ENCODE measurements at regions not wholly inside any gene's neighbourhood (a gene's known extent, or its start where the extent isn't known, plus 50 kb on each side); places are given as distances from the start of the nearest gene placed in this dataset.

GRCh38 chr12:92518071-92518470 lies 184.7 kb upstream of the PLEKHG7 start:
- intact Hi-C loops (cut with DNase I) = no loop called here
- H3K9me3 ChIP-seq = no peaks in the 10 kb centered on the region
- no peak for TF ChIP-seq POLR2A (IDR thresholded peaks at IDR 0.05)
- no peak for TF ChIP-seq CTCF (IDR thresholded peaks at IDR 0.05)
- H3K36me3 ChIP-seq = no peaks in the 10 kb centered on the region
- peaks cover 4 to 10% of the 10 kb centered on the region in 2 donors for H3K4me1 ChIP-seq
- DNase-seq = no peak
- no peak overlapping the region for H3K4me3 ChIP-seq (replicated peaks in 1 of 3)
- no peaks in the 10 kb centered on the region for H3K27me3 ChIP-seq
- H3K27ac ChIP-seq = no peak overlapping the region
- 94 to 96% methylated on average over 4 of the region's 4 CpGs for WGBS, 2 donors

GRCh38 chr12:92516277-92516600 lies 186.6 kb upstream of the PLEKHG7 start:
- no peak overlapping the region for H3K4me3 ChIP-seq (replicated peaks in 1 of 3)
- no peak overlapping the region for H3K27ac ChIP-seq
- DNase-seq = no peak
- peaks cover 4 to 10% of the 10 kb centered on the region in 2 donors for H3K4me1 ChIP-seq
- intact Hi-C loops (cut with DNase I) = no loop called here
- H3K9me3 ChIP-seq = no peaks in the 10 kb centered on the region
- no peaks in the 10 kb centered on the region for H3K27me3 ChIP-seq
- no peaks in the 10 kb centered on the region for H3K36me3 ChIP-seq
- TF ChIP-seq POLR2A (IDR thresholded peaks at IDR 0.05) (no peak), CTCF (IDR thresholded peaks at IDR 0.05) (no peak)
- 81 to 92% methylated on average over 1 of the region's 1 CpG for WGBS, 2 donors

- H3K36me3 ChIP-seq = no peaks in the 10 kb centered on the region
- H3K4me1 ChIP-seq = no peaks in the 10 kb centered on the region
- TF ChIP-seq POLR2A (IDR thresholded peaks at IDR 0.05) (no peak), CTCF (IDR thresholded peaks at IDR 0.05) (no peak)
- no peak for DNase-seq
- 95 to 98% methylated on average over 2 of the region's 2 CpGs for WGBS, 2 donors
- H3K27me3 ChIP-seq = no peaks in the 10 kb centered on the region
- H3K4me3 ChIP-seq (replicated peaks in 1 of 3) = no peak overlapping the region
- no peak overlapping the region for H3K27ac ChIP-seq
- intact Hi-C loops (cut with DNase I) = no loop called here
- H3K9me3 ChIP-seq = no peaks in the 10 kb centered on the region
These were observed 189.5 kb upstream of the PLEKHG7 start for GRCh38 chr12:92513231-92513730.

- Histone ChIP-seq H3K9me3 (no peaks in the 10 kb centered on the region), H3K36me3 (no peaks in the 10 kb centered on the region), H3K4me1 (peaks cover 2% of the 10 kb centered on the region in 2 donors), H3K4me3 (replicated peaks in 1 of 3) (no peak overlapping the region), H3K27me3 (no peaks in the 10 kb centered on the region), H3K27ac (no peak overlapping the region)
- intact Hi-C loops (cut with DNase I) = no loop called here
- TF ChIP-seq CTCF (IDR thresholded peaks at IDR 0.05) (no peak), POLR2A (IDR thresholded peaks at IDR 0.05) (no peak)
- WGBS, 2 donors = 78 to 85% methylated on average over 5 of the region's 5 CpGs
- no peak for DNase-seq
These were observed 191.0 kb upstream of the PLEKHG7 start for GRCh38 chr12:92511786-92512185.

- Histone ChIP-seq H3K36me3 (no peaks in the 10 kb centered on the region), H3K9me3 (no peaks in the 10 kb centered on the region), H3K4me3 (replicated peaks in 1 of 3) (no peak overlapping the region), H3K27me3 (no peaks in the 10 kb centered on the region), H3K27ac (no peak overlapping the region), H3K4me1 (peaks cover 24 to 28% of the 10 kb centered on the region in 2 donors)
- DNase-seq = no peak
- TF ChIP-seq POLR2A (IDR thresholded peaks at IDR 0.05) = no peak
- TF ChIP-seq CTCF (IDR thresholded peaks at IDR 0.05) = no peak
- WGBS, 2 donors = 80 to 88% methylated on average over 2 of the region's 2 CpGs
- intact Hi-C loops (cut with DNase I) = no loop called here
These were observed 193.5 kb upstream of the PLEKHG7 start for GRCh38 chr12:92509156-92509738.

All from thyroid gland (tissue), 4 donors.